Ovary (tissue), 7 donors: ENCODE measurements at regions not wholly inside any gene's neighbourhood (a gene's known extent, or its start where the extent isn't known, plus 50 kb on each side); places are given as distances from the start of the nearest gene placed in this dataset.

Source experiments
- DNase-seq, 5 donors: peaks; one replicate each; pipeline ENCODE4 v3.0.0-alpha.2; 2019 to 2020
- H3K27ac ChIP-seq, 2 donors: fragments of 200-600 bp; one replicate each; pipeline versions ENCODE4 v1.5.1 to v1.8.0; 2019 to 2022
- H3K27me3 ChIP-seq: fragments of 200-600 bp; one replicate; pipeline ENCODE4 v1.8.0; 2022
- H3K36me3 ChIP-seq: fragments of 200-600 bp; sonication (generic); one replicate; pipeline ENCODE4 v1.5.1; 2019
- H3K4me1 ChIP-seq: one replicate; pipeline ENCODE4 v1.8.1; 2013; ENCODE audit warnings: mild to moderate bottlenecking, moderate library complexity; ENCODE audit not compliant: insufficient read depth
- H3K4me3 ChIP-seq: fragments of 200-600 bp; sonication (generic); one replicate; pipeline ENCODE4 v1.5.1; 2017
- H3K9me3 ChIP-seq, 2 donors: fragments of 200-600 bp in 1 of 2; sonication (generic) in 1 of 2; one replicate each; pipeline versions ENCODE4 v1.5.1 to v1.8.1; 2013 to 2019; ENCODE audit warnings: mild to moderate bottlenecking in 1 of 2, moderate library complexity in 1 of 2
- EP300 ChIP-seq: sonication (generic); formaldehyde crosslinking; IDR thresholded peaks from one replicate; pipeline ENCODE4 v1.6.1; 2017; ENCODE audit warnings: antibody characterized with exemption
- POLR2A ChIP-seq: fragments of 450-650 bp; IDR thresholded peaks from one replicate; pipeline ENCODE4 v1.6.1; 2017; ENCODE audit warnings: antibody characterized with exemption, mild to moderate bottlenecking, moderate library complexity
- WGBS, 3 donors: extraction: QIAGEN DNeasy Blood & Tissue Kit in 1 of 3; methylation state at CpG; one replicate each; pipeline versions ENCODE4 v1.1.5 to v1.1.7; 2013 to 2017; 5-methylcytosine and 5-hydroxymethylcytosine counted together
- intact Hi-C, 4 donors: fragments of 100-400 bp; cut with DNase I; formaldehyde crosslinking; loops; one replicate each; pipeline versions ENCODE4 v1.11.0 to v1.15.1; 2022 to 2023
- TF ChIP-seq, protein P1 (sequence below), 3 donors: fragments of 450-650 bp in 2 of 3; fragments of 200-600 bp in 1 of 3; IDR thresholded peaks; one replicate each; pipeline versions ENCODE4 v1.5.1 to v1.8.0; 2016 to 2022; ENCODE audit warnings: antibody characterized with exemption in 3 of 3, mild to moderate bottlenecking in 1 of 3
- donor health status: DM: no; HTN: no; CAD: no; lungs with moderate emphysema.
- donor health status: DM: no; HTN: no; CAD: no.
- donor health status: Bipolar disorder and iron deficiency.
- donor health status: DM: no; HTN: no; CAD: no.
- donor health status: DM: yes; HTN: yes; CAD: no.

GRCh38 chr7:121449735-121450240 lies 53.7 kb upstream of the FAM3C start:
- intact Hi-C loops, result no loop called here
- no peak overlapping the region for H3K27ac ChIP-seq

GRCh38 chr7:121449329-121449728 lies 53.2 kb upstream of the FAM3C start:
- TF ChIP-seq, protein P1, sequence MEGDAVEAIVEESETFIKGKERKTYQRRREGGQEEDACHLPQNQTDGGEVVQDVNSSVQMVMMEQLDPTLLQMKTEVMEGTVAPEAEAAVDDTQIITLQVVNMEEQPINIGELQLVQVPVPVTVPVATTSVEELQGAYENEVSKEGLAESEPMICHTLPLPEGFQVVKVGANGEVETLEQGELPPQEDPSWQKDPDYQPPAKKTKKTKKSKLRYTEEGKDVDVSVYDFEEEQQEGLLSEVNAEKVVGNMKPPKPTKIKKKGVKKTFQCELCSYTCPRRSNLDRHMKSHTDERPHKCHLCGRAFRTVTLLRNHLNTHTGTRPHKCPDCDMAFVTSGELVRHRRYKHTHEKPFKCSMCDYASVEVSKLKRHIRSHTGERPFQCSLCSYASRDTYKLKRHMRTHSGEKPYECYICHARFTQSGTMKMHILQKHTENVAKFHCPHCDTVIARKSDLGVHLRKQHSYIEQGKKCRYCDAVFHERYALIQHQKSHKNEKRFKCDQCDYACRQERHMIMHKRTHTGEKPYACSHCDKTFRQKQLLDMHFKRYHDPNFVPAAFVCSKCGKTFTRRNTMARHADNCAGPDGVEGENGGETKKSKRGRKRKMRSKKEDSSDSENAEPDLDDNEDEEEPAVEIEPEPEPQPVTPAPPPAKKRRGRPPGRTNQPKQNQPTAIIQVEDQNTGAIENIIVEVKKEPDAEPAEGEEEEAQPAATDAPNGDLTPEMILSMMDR (IDR thresholded peaks at IDR 0.05), result no peak
- TF ChIP-seq EP300 (no peak), POLR2A (no peak)
- no peak overlapping the region for H3K4me3 ChIP-seq
- no peaks in the 10 kb centered on the region for H3K9me3 ChIP-seq
- H3K4me1 ChIP-seq, result peaks cover 2% of the 10 kb centered on the region
- DNase-seq, result no peak
- H3K27ac ChIP-seq, result no peak overlapping the region
- no peaks in the 10 kb centered on the region for H3K36me3 ChIP-seq
- intact Hi-C loops, result no loop called here
- 42 to 46% (median 42%) methylated on average over 3 of the region's 3 CpGs for WGBS, 3 donors
- no peaks in the 10 kb centered on the region for H3K27me3 ChIP-seq

More at GRCh38 chr7:121449735-121450240, 53.7 kb upstream of the FAM3C start:
- Histone ChIP-seq H3K9me3 (no peaks in the 10 kb centered on the region), H3K4me1 (peaks cover 2% of the 10 kb centered on the region), H3K27me3 (no peaks in the 10 kb centered on the region), H3K4me3 (no peak overlapping the region), H3K36me3 (no peaks in the 10 kb centered on the region)
- DNase-seq, result no peak
- WGBS, 3 donors, result 13 to 25% (median 16%) methylated on average over 1 of the region's 1 CpG
- TF ChIP-seq, protein P1 (IDR thresholded peaks at IDR 0.05), result no peak
- no peak for TF ChIP-seq POLR2A
- no peak for TF ChIP-seq EP300

- Histone ChIP-seq H3K9me3 (no peaks in the 10 kb centered on the region), H3K4me1 (peaks cover 2% of the 10 kb centered on the region), H3K27me3 (no peaks in the 10 kb centered on the region), H3K36me3 (no peaks in the 10 kb centered on the region), H3K4me3 (no peak overlapping the region), H3K27ac (no peak overlapping the region)
- TF ChIP-seq POLR2A, result no peak
- TF ChIP-seq EP300, result no peak
- TF ChIP-seq, protein P1 (IDR thresholded peaks at IDR 0.05), result no peak
- no peak for DNase-seq
- 93 to 96% (median 93%) methylated on average over 11 of the region's 11 CpGs for WGBS, 3 donors
- intact Hi-C loops, result no loop called here
These were observed 52.3 kb upstream of the FAM3C start for GRCh38 chr7:121448429-121448828.

- intact Hi-C loops, result no loop called here
- no peak for DNase-seq
- Histone ChIP-seq H3K4me1 (peaks cover 2% of the 10 kb centered on the region), H3K36me3 (no peaks in the 10 kb centered on the region), H3K27me3 (no peaks in the 10 kb centered on the region), H3K4me3 (no peak overlapping the region), H3K9me3 (no peaks in the 10 kb centered on the region), H3K27ac (no peak overlapping the region)
- no peak for TF ChIP-seq POLR2A
- no peak for TF ChIP-seq EP300
- TF ChIP-seq, protein P1 (IDR thresholded peaks at IDR 0.05), result no peak
- WGBS, 3 donors, result 24 to 26% (median 24%) methylated on average over 4 of the region's 4 CpGs
These were observed 51.8 kb upstream of the FAM3C start for GRCh38 chr7:121447911-121448300.
